ENCODE measurements at regions not wholly inside any gene's neighbourhood (a gene's known extent, or its start where the extent isn't known, plus 50 kb on each side); places are given as distances from the start of the nearest gene placed in this dataset.
"Not testable (repeated sequence)": the region's sequence is repeated elsewhere in the genome, so short reads cannot be mapped to it uniquely, and the experiment has no call there.

GRCh38 chr5:25438375-25438774 is 793.6 kb upstream of the CDH10 start:
- H3K36me3 Mint-ChIP-seq; H3K4me3 ChIP-seq (ENCODE audit: control insufficient read depth in 1 of 2, extremely low read depth in 1 of 2, low read length in 1 of 2); H3K27me3 ChIP-seq (replicated peaks in 1 of 2; ENCODE audit: control insufficient read depth in 2 of 2, extremely low read depth in 1 of 2, insufficient read depth in 2 of 2, low read length in 1 of 2); H3K4me3 Mint-ChIP-seq; H3K4me1 ChIP-seq (ENCODE audit: control insufficient read depth in 1 of 2, extremely low read depth in 1 of 2, insufficient read depth in 2 of 2, low read length in 2 of 2); H3K36me3 ChIP-seq (ENCODE audit: control insufficient read depth in 2 of 2, extremely low read depth in 1 of 2, insufficient read depth in 1 of 2, low read length in 1 of 2); H3K27ac ChIP-seq (ENCODE audit: low read length); H3K9me3 ChIP-seq; POLR2A ChIA-PET; ATAC-seq (replicated peaks in 1 of 4); H3K27ac Mint-ChIP-seq; DNase-seq; H3K27me3 Mint-ChIP-seq; H3K4me1 Mint-ChIP-seq: not testable (repeated sequence)
- CTCF ChIA-PET: interaction anchor here in 1 of 2 donors (0.9 kb wide), 1 partner anchor 9 kb away, joined by 3 read pairs; no protein-coding TSS in a partner anchor
- peaks cover 4 to 26% (median 14%) of the 10 kb centered on the region in 3 donors for H3K9me3 Mint-ChIP-seq
- WGBS (ENCODE audit: insufficient coverage): no CpG with 5 or more reads among the region's 6 CpGs

- ChIA-PET CTCF (no interaction called here), POLR2A (no interaction called here)
- DNase-seq (no peak), ATAC-seq (replicated peaks in 1 of 4) (no peak)
- no CpG with 5 or more reads among the region's 3 CpGs for WGBS (ENCODE audit: insufficient coverage)
- no peak overlapping the region for H3K4me3 ChIP-seq (ENCODE audit: control insufficient read depth in 1 of 2, extremely low read depth in 1 of 2, low read length in 1 of 2)
- peaks cover 0 to 24% (median 14%) of the 10 kb centered on the region in 3 donors for H3K9me3 Mint-ChIP-seq
- H3K27ac ChIP-seq (ENCODE audit: low read length): no peak overlapping the region
- no peaks in the 10 kb centered on the region for H3K27me3 Mint-ChIP-seq
- H3K27ac Mint-ChIP-seq: no peak overlapping the region
- no peaks in the 10 kb centered on the region for H3K27me3 ChIP-seq (replicated peaks in 1 of 2; ENCODE audit: control insufficient read depth in 2 of 2, extremely low read depth in 1 of 2, insufficient read depth in 2 of 2, low read length in 1 of 2)
- H3K4me3 Mint-ChIP-seq: no peak overlapping the region
- H3K4me1 Mint-ChIP-seq: no peaks in the 10 kb centered on the region
- H3K9me3 ChIP-seq: no peaks in the 10 kb centered on the region
- no peaks in the 10 kb centered on the region for H3K36me3 Mint-ChIP-seq
- H3K4me1 ChIP-seq (ENCODE audit: control insufficient read depth in 1 of 2, extremely low read depth in 1 of 2, insufficient read depth in 2 of 2, low read length in 2 of 2): no peaks in the 10 kb centered on the region
- no peaks in the 10 kb centered on the region for H3K36me3 ChIP-seq (ENCODE audit: control insufficient read depth in 2 of 2, extremely low read depth in 1 of 2, insufficient read depth in 1 of 2, low read length in 1 of 2)
Observed at GRCh38 chr5:25436452-25436851, 791.7 kb upstream of the CDH10 start.

- H3K9me3 ChIP-seq: peaks cover 2% of the 10 kb centered on the region
- WGBS (ENCODE audit: insufficient coverage): no CpG with 5 or more reads among the region's 1 CpG
- ATAC-seq (replicated peaks in 1 of 4): no peak
- Mint-ChIP-seq H3K27ac (no peak overlapping the region), H3K9me3 (peaks cover 0 to 24% (median 14%) of the 10 kb centered on the region in 3 donors), H3K4me3 (no peak overlapping the region), H3K36me3 (no peaks in the 10 kb centered on the region), H3K4me1 (no peaks in the 10 kb centered on the region), H3K27me3 (no peaks in the 10 kb centered on the region)
- no peaks in the 10 kb centered on the region for H3K4me1 ChIP-seq (ENCODE audit: control insufficient read depth in 1 of 2, extremely low read depth in 1 of 2, insufficient read depth in 2 of 2, low read length in 2 of 2)
- H3K36me3 ChIP-seq (ENCODE audit: control insufficient read depth in 2 of 2, extremely low read depth in 1 of 2, insufficient read depth in 1 of 2, low read length in 1 of 2): no peaks in the 10 kb centered on the region
- no peak overlapping the region for H3K4me3 ChIP-seq (ENCODE audit: control insufficient read depth in 1 of 2, extremely low read depth in 1 of 2, low read length in 1 of 2)
- ChIA-PET CTCF (no interaction called here), POLR2A (no interaction called here)
- DNase-seq: no peak
- H3K27me3 ChIP-seq (replicated peaks in 1 of 2; ENCODE audit: control insufficient read depth in 2 of 2, extremely low read depth in 1 of 2, insufficient read depth in 2 of 2, low read length in 1 of 2): no peaks in the 10 kb centered on the region
- no peak overlapping the region for H3K27ac ChIP-seq (ENCODE audit: low read length)
Observed at GRCh38 chr5:25435882-25436281, 791.1 kb upstream of the CDH10 start.

- Mint-ChIP-seq H3K4me3 (no peak overlapping the region), H3K9me3 (peaks cover 8 to 12% (median 8%) of the 10 kb centered on the region in 3 donors), H3K4me1 (no peaks in the 10 kb centered on the region), H3K36me3 (no peaks in the 10 kb centered on the region), H3K27me3 (no peaks in the 10 kb centered on the region), H3K27ac (no peak overlapping the region)
- WGBS (ENCODE audit: insufficient coverage): no CpG with 5 or more reads among the region's 1 CpG
- Histone ChIP-seq H3K4me1 (ENCODE audit: control insufficient read depth in 1 of 2, extremely low read depth in 1 of 2, insufficient read depth in 2 of 2, low read length in 2 of 2) (no peaks in the 10 kb centered on the region), H3K4me3 (ENCODE audit: control insufficient read depth in 1 of 2, extremely low read depth in 1 of 2, low read length in 1 of 2) (no peak overlapping the region), H3K27me3 (replicated peaks in 1 of 2; ENCODE audit: control insufficient read depth in 2 of 2, extremely low read depth in 1 of 2, insufficient read depth in 2 of 2, low read length in 1 of 2) (no peaks in the 10 kb centered on the region), H3K9me3 (peaks cover 8% of the 10 kb centered on the region), H3K27ac (ENCODE audit: low read length) (no peak overlapping the region), H3K36me3 (ENCODE audit: control insufficient read depth in 2 of 2, extremely low read depth in 1 of 2, insufficient read depth in 1 of 2, low read length in 1 of 2) (no peaks in the 10 kb centered on the region)
- DNase-seq (no peak), ATAC-seq (replicated peaks in 1 of 4) (no peak)
- ChIA-PET CTCF (no interaction called here), POLR2A (no interaction called here)
Observed at GRCh38 chr5:25427240-25427639, 782.5 kb upstream of the CDH10 start.

GRCh38 chr5:25423271-25423670 is 778.5 kb upstream of the CDH10 start:
- CTCF ChIA-PET: no interaction called here
- H3K4me1 Mint-ChIP-seq: no peaks in the 10 kb centered on the region

GRCh38 chr5:25419684-25420083 is 774.9 kb upstream of the CDH10 start:
- no peaks in the 10 kb centered on the region for H3K36me3 Mint-ChIP-seq
- peaks cover 4 to 16% (median 15%) of the 10 kb centered on the region in 3 donors for H3K9me3 Mint-ChIP-seq
- H3K4me1 Mint-ChIP-seq: no peaks in the 10 kb centered on the region
- no peaks in the 10 kb centered on the region for H3K27me3 Mint-ChIP-seq
- ATAC-seq (replicated peaks in 1 of 4) (no peak), DNase-seq (no peak)
- H3K9me3 ChIP-seq: no peaks in the 10 kb centered on the region
- no peak overlapping the region for H3K27ac ChIP-seq (ENCODE audit: low read length)
- no peak overlapping the region for H3K4me3 Mint-ChIP-seq
- CTCF ChIA-PET: interaction anchor here in 1 of 2 donors (0.9 kb wide), 1 partner anchor 16 kb away, joined by 3 read pairs; no protein-coding TSS in a partner anchor
- no peaks in the 10 kb centered on the region for H3K36me3 ChIP-seq (ENCODE audit: control insufficient read depth in 2 of 2, extremely low read depth in 1 of 2, insufficient read depth in 1 of 2, low read length in 1 of 2)
- H3K4me3 ChIP-seq (ENCODE audit: control insufficient read depth in 1 of 2, extremely low read depth in 1 of 2, low read length in 1 of 2): no peak overlapping the region
- no peaks in the 10 kb centered on the region for H3K4me1 ChIP-seq (ENCODE audit: control insufficient read depth in 1 of 2, extremely low read depth in 1 of 2, insufficient read depth in 2 of 2, low read length in 2 of 2)
- WGBS (ENCODE audit: insufficient coverage): 86% methylated on average over 2 of the region's 2 CpGs
- no peaks in the 10 kb centered on the region for H3K27me3 ChIP-seq (replicated peaks in 1 of 2; ENCODE audit: control insufficient read depth in 2 of 2, extremely low read depth in 1 of 2, insufficient read depth in 2 of 2, low read length in 1 of 2)
- POLR2A ChIA-PET: no interaction called here
- H3K27ac Mint-ChIP-seq: no peak overlapping the region

More at GRCh38 chr5:25423271-25423670, 778.5 kb upstream of the CDH10 start:
- Mint-ChIP-seq H3K9me3 (peaks cover 8 to 14% (median 12%) of the 10 kb centered on the region in 3 donors), H3K36me3 (no peaks in the 10 kb centered on the region), H3K4me3 (no peak overlapping the region), H3K27me3 (no peaks in the 10 kb centered on the region), H3K27ac (no peak overlapping the region)
- H3K27ac ChIP-seq (ENCODE audit: low read length): no peak overlapping the region
- no peak overlapping the region for H3K4me3 ChIP-seq (ENCODE audit: control insufficient read depth in 1 of 2, extremely low read depth in 1 of 2, low read length in 1 of 2)
- no peaks in the 10 kb centered on the region for H3K36me3 ChIP-seq (ENCODE audit: control insufficient read depth in 2 of 2, extremely low read depth in 1 of 2, insufficient read depth in 1 of 2, low read length in 1 of 2)
- no peak for ATAC-seq (replicated peaks in 1 of 4)
- H3K27me3 ChIP-seq (replicated peaks in 1 of 2; ENCODE audit: control insufficient read depth in 2 of 2, extremely low read depth in 1 of 2, insufficient read depth in 2 of 2, low read length in 1 of 2): no peaks in the 10 kb centered on the region
- WGBS (ENCODE audit: insufficient coverage): no CpG with 5 or more reads among the region's 1 CpG
- H3K9me3 ChIP-seq: peaks cover 2% of the 10 kb centered on the region
- no peaks in the 10 kb centered on the region for H3K4me1 ChIP-seq (ENCODE audit: control insufficient read depth in 1 of 2, extremely low read depth in 1 of 2, insufficient read depth in 2 of 2, low read length in 2 of 2)
- DNase-seq: no peak
- POLR2A ChIA-PET: no interaction called here

- Histone ChIP-seq H3K9me3 (no peaks in the 10 kb centered on the region), H3K27ac (ENCODE audit: low read length) (no peak overlapping the region), H3K4me1 (ENCODE audit: control insufficient read depth in 1 of 2, extremely low read depth in 1 of 2, insufficient read depth in 2 of 2, low read length in 2 of 2) (no peaks in the 10 kb centered on the region), H3K27me3 (replicated peaks in 1 of 2; ENCODE audit: control insufficient read depth in 2 of 2, extremely low read depth in 1 of 2, insufficient read depth in 2 of 2, low read length in 1 of 2) (no peaks in the 10 kb centered on the region), H3K36me3 (ENCODE audit: control insufficient read depth in 2 of 2, extremely low read depth in 1 of 2, insufficient read depth in 1 of 2, low read length in 1 of 2) (no peaks in the 10 kb centered on the region), H3K4me3 (ENCODE audit: control insufficient read depth in 1 of 2, extremely low read depth in 1 of 2, low read length in 1 of 2) (no peak overlapping the region)
- peaks cover 0 to 18% (median 12%) of the 10 kb centered on the region in 3 donors for H3K9me3 Mint-ChIP-seq
- no peaks in the 10 kb centered on the region for H3K36me3 Mint-ChIP-seq
- CTCF ChIA-PET: interaction anchor here in 1 of 2 donors (0.9 kb wide), 1 partner anchor 16 kb away, joined by 3 read pairs; no protein-coding TSS in a partner anchor
- no peak for DNase-seq
- no peak overlapping the region for H3K4me3 Mint-ChIP-seq
- no CpG with 5 or more reads among the region's 3 CpGs for WGBS (ENCODE audit: insufficient coverage)
- POLR2A ChIA-PET: no interaction called here
- H3K27ac Mint-ChIP-seq: no peak overlapping the region
- no peak for ATAC-seq (replicated peaks in 1 of 4)
- H3K4me1 Mint-ChIP-seq: no peaks in the 10 kb centered on the region
- H3K27me3 Mint-ChIP-seq: no peaks in the 10 kb centered on the region
Observed at GRCh38 chr5:25418978-25419377, 774.2 kb upstream of the CDH10 start.
